ENCODE measurements at regions not wholly inside any gene's neighbourhood (a gene's known extent, or its start where the extent isn't known, plus 50 kb on each side); places are given as distances from the start of the nearest gene placed in this dataset.
"Not testable (repeated sequence)": the region's sequence is repeated elsewhere in the genome, so short reads cannot be mapped to it uniquely, and the experiment has no call there.

GRCh38 chr2:39584283-39584965 is 81.3 kb upstream of the TMEM178A start:
- no peak for TF ChIP-seq CTCF (IDR thresholded peaks at IDR 0.05; ENCODE audit: extremely low read depth, low read depth, low read length)
- DNase-seq (ENCODE audit: insufficient read length, low spot score, missing footprints), result peak; percentile 86
- no peaks in the 10 kb centered on the region for H3K36me3 ChIP-seq (ENCODE audit: insufficient read depth, low read length)
- peak overlapping the region; percentile 19 for H3K4me2 ChIP-seq (ENCODE audit: insufficient read depth, low read length)
- no peak overlapping the region for H3K4me3 ChIP-seq (ENCODE audit: insufficient read depth, low read length)
- no peaks in the 10 kb centered on the region for H3K79me2 ChIP-seq (ENCODE audit: insufficient read depth, low read length)
- no peak overlapping the region for H2AFZ ChIP-seq (ENCODE audit: low read length)
- H3K4me1 ChIP-seq (ENCODE audit: insufficient read depth, low read length), result peaks cover 10% of the 10 kb centered on the region
- no peaks in the 10 kb centered on the region for H3K9me3 ChIP-seq (ENCODE audit: low read depth, low read length)
- H3K27me3 ChIP-seq (ENCODE audit: insufficient read depth, low read length), result no peaks in the 10 kb centered on the region
- no peak overlapping the region for H3K27ac ChIP-seq (ENCODE audit: low read depth, low read length)
- H4K20me1 ChIP-seq (ENCODE audit: insufficient read depth, low read length), result no peaks in the 10 kb centered on the region

- peaks cover 10% of the 10 kb centered on the region for H3K4me1 ChIP-seq (ENCODE audit: insufficient read depth, low read length)
- H3K9me3 ChIP-seq (ENCODE audit: low read depth, low read length); H3K4me2 ChIP-seq (ENCODE audit: insufficient read depth, low read length); H3K27ac ChIP-seq (ENCODE audit: low read depth, low read length); H3K79me2 ChIP-seq (ENCODE audit: insufficient read depth, low read length); DNase-seq (ENCODE audit: insufficient read length, low spot score, missing footprints); H3K36me3 ChIP-seq (ENCODE audit: insufficient read depth, low read length); H4K20me1 ChIP-seq (ENCODE audit: insufficient read depth, low read length); H3K27me3 ChIP-seq (ENCODE audit: insufficient read depth, low read length); H3K4me3 ChIP-seq (ENCODE audit: insufficient read depth, low read length); H2AFZ ChIP-seq (ENCODE audit: low read length): not testable (repeated sequence)
Observed at GRCh38 chr2:39585531-39585930, 80.2 kb upstream of the TMEM178A start.

GRCh38 chr2:39587168-39587567 is 78.5 kb upstream of the TMEM178A start:
- Histone ChIP-seq H3K4me2 (ENCODE audit: insufficient read depth, low read length) (no peak overlapping the region), H3K4me3 (ENCODE audit: insufficient read depth, low read length) (no peak overlapping the region)

GRCh38 chr2:39587641-39588040 is 78.1 kb upstream of the TMEM178A start:
- H2AFZ ChIP-seq (ENCODE audit: low read length), result no peak overlapping the region
- H3K9me3 ChIP-seq (ENCODE audit: low read depth, low read length), result no peaks in the 10 kb centered on the region
- no peak overlapping the region for H3K4me3 ChIP-seq (ENCODE audit: insufficient read depth, low read length)
- DNase-seq (ENCODE audit: insufficient read length, low spot score, missing footprints), result no peak
- no peak overlapping the region for H3K27ac ChIP-seq (ENCODE audit: low read depth, low read length)
- peaks cover 10% of the 10 kb centered on the region for H3K4me1 ChIP-seq (ENCODE audit: insufficient read depth, low read length)
- no peak overlapping the region for H3K4me2 ChIP-seq (ENCODE audit: insufficient read depth, low read length)
- H3K27me3 ChIP-seq (ENCODE audit: insufficient read depth, low read length), result no peaks in the 10 kb centered on the region
- H3K36me3 ChIP-seq (ENCODE audit: insufficient read depth, low read length), result no peaks in the 10 kb centered on the region
- no peaks in the 10 kb centered on the region for H4K20me1 ChIP-seq (ENCODE audit: insufficient read depth, low read length)
- TF ChIP-seq CTCF (IDR thresholded peaks at IDR 0.05; ENCODE audit: extremely low read depth, low read depth, low read length), result no peak
- H3K79me2 ChIP-seq (ENCODE audit: insufficient read depth, low read length), result no peaks in the 10 kb centered on the region

More at GRCh38 chr2:39587168-39587567, 78.5 kb upstream of the TMEM178A start:
- TF ChIP-seq CTCF (IDR thresholded peaks at IDR 0.05; ENCODE audit: extremely low read depth, low read depth, low read length), result no peak
- Histone ChIP-seq H3K36me3 (ENCODE audit: insufficient read depth, low read length) (no peaks in the 10 kb centered on the region), H3K9me3 (ENCODE audit: low read depth, low read length) (no peaks in the 10 kb centered on the region), H4K20me1 (ENCODE audit: insufficient read depth, low read length) (no peaks in the 10 kb centered on the region), H3K27me3 (ENCODE audit: insufficient read depth, low read length) (no peaks in the 10 kb centered on the region), H3K27ac (ENCODE audit: low read depth, low read length) (no peak overlapping the region), H3K79me2 (ENCODE audit: insufficient read depth, low read length) (no peaks in the 10 kb centered on the region), H2AFZ (ENCODE audit: low read length) (no peak overlapping the region), H3K4me1 (ENCODE audit: insufficient read depth, low read length) (peaks cover 10% of the 10 kb centered on the region)
- DNase-seq (ENCODE audit: insufficient read length, low spot score, missing footprints), result no peak
